Transverse colon (tissue), 4 donors: ENCODE measurements at regions not wholly inside any gene's neighbourhood (a gene's known extent, or its start where the extent isn't known, plus 50 kb on each side); places are given as distances from the start of the nearest gene placed in this dataset.

Source experiments
- DNase-seq: peaks from one replicate; pipeline ENCODE4 v3.0.0-alpha.2; 2019
- H3K27ac ChIP-seq, 4 donors: fragments of 200-600 bp; sonication (generic); 2 replicates each; pipeline ENCODE4 v1.5.1; 2016 to 2018; ENCODE audit warnings: inconsistent platforms in 4 of 4
- H3K27me3 ChIP-seq: fragments of 200-600 bp; sonication (generic); 2 replicates; pipeline ENCODE4 v1.5.1; 2017; ENCODE audit warnings: inconsistent platforms
- H3K36me3 ChIP-seq, 4 donors: fragments of 200-600 bp; sonication (generic); 2 replicates each; pipeline ENCODE4 v1.5.1; 2017 to 2019; ENCODE audit warnings: inconsistent platforms in 4 of 4
- H3K4me1 ChIP-seq, 4 donors: fragments of 200-600 bp; sonication (generic); 2 replicates each; pipeline ENCODE4 v1.5.1; 2017 to 2020; ENCODE audit warnings: inconsistent platforms in 4 of 4
- H3K4me3 ChIP-seq, 4 donors: fragments of 200-600 bp; sonication (generic); 1 replicate in 1 of 4; 2 replicates in 3 of 4; pipeline versions ENCODE4 v1.5.1 to v1.6.1; 2017 to 2019; ENCODE audit warnings: inconsistent platforms in 4 of 4
- H3K9me3 ChIP-seq, 2 donors: fragments of 200-600 bp; sonication (generic); 2 replicates each; pipeline ENCODE4 v1.5.1; 2017 to 2019; ENCODE audit warnings: inconsistent platforms in 2 of 2
- CTCF ChIP-seq, 5 experiments: fragments of 200-600 bp in 3 of 5; fragments of 450-650 bp in 2 of 5; sonication (generic) in 3 of 5; IDR thresholded peaks; 1 replicate in 2 of 5; 2 replicates in 3 of 5; pipeline ENCODE4 v1.5.1; 2016 to 2017; ENCODE audit warnings: antibody characterized with exemption in 5 of 5, inconsistent platforms in 3 of 5, mild to moderate bottlenecking in 2 of 5, moderate library complexity in 1 of 5
- EP300 ChIP-seq: sonication (generic); formaldehyde crosslinking; IDR thresholded peaks from one replicate; pipeline ENCODE4 v1.6.1; 2017; ENCODE audit warnings: antibody characterized with exemption, low read depth
- POLR2A ChIP-seq: fragments of 450-650 bp; IDR thresholded peaks from one replicate; pipeline ENCODE4 v1.6.1; 2016; ENCODE audit warnings: antibody characterized with exemption, mild to moderate bottlenecking, moderate library complexity
- POLR2AphosphoS5 ChIP-seq, 3 donors: sonication (generic); formaldehyde crosslinking; IDR thresholded peaks; one replicate each; pipeline ENCODE4 v1.6.1; 2016; ENCODE audit warnings: antibody characterized with exemption in 3 of 3
- WGBS, 2 donors: methylation state at CpG; one replicate each; pipeline ENCODE4 v1.1.5; 2018; ENCODE audit warnings: low coverage in 1 of 2; 5-methylcytosine and 5-hydroxymethylcytosine counted together
- in situ Hi-C, 4 donors: fragments of 200-750 bp; cut with MboI; loops; one replicate each; pipeline versions ENCODE4 v1.15.0 to v1.15.1; 2017; ENCODE audit warnings: low sequenced_read_pairs in 3 of 4, low pct_ligation_motif_present in 1 of 4, low pct_unique_long_range_greater_than_20kb in 1 of 4
- intact Hi-C: fragments of 100-400 bp; cut with DNase I; formaldehyde crosslinking; loops from one replicate; pipeline ENCODE4 v1.15.1; 2023; ENCODE audit warnings: low total_unique reads

GRCh38 chr21:43303275-43304178 is 123.4 kb downstream of the SIK1 start:
- no peak for DNase-seq
- Histone ChIP-seq H3K27ac (no peak overlapping the region), H3K4me1 (no peaks in the 10 kb centered on the region), H3K9me3 (no peaks in the 10 kb centered on the region), H3K4me3 (no peak overlapping the region), H3K27me3 (no peaks in the 10 kb centered on the region), H3K36me3 (no peaks in the 10 kb centered on the region)
- TF ChIP-seq POLR2AphosphoS5 (IDR thresholded peaks at IDR 0.05) (no peak), POLR2A (no peak), EP300 (no peak), CTCF (IDR thresholded peaks at IDR 0.05) (no peak)
- in situ Hi-C loops (no loop called here), intact Hi-C loops (no loop called here)
- 61 to 82% methylated on average over 6 to 20 of the region's 29 CpGs for WGBS, 2 donors

DNA sequence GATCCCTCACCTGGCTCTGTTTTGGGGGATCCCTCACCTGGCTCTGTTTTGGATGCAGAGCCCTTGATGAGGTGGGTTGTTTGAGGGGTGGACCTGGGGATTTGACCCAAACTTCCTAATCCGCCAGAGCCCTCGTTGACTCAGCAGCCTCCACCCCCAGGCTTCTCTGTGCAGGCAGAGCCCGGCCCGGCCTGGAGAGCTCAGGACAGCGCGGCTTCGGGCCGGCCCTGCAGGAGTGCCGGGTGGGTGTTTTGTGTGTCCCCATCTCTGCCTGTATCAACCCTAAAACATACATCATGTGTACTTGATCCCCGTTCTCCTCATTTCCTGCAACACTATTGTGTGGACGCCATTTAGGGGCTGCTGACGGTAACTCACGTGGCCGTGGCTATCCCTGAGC is 124.2 kb downstream of the SIK1 start:
- intact Hi-C loops: no loop called here
- TF ChIP-seq CTCF (IDR thresholded peaks at IDR 0.05) (no peak), EP300 (no peak), POLR2A (no peak), POLR2AphosphoS5 (IDR thresholded peaks at IDR 0.05) (no peak)
- Histone ChIP-seq H3K9me3 (no peaks in the 10 kb centered on the region), H3K27me3 (no peaks in the 10 kb centered on the region), H3K36me3 (no peaks in the 10 kb centered on the region), H3K27ac (no peak overlapping the region), H3K4me3 (no peak overlapping the region), H3K4me1 (no peaks in the 10 kb centered on the region)
- WGBS, 2 donors: 83 to 90% methylated on average over 4 to 14 of the region's 14 CpGs
- in situ Hi-C loops: no loop called here
- no peak for DNase-seq

DNA sequence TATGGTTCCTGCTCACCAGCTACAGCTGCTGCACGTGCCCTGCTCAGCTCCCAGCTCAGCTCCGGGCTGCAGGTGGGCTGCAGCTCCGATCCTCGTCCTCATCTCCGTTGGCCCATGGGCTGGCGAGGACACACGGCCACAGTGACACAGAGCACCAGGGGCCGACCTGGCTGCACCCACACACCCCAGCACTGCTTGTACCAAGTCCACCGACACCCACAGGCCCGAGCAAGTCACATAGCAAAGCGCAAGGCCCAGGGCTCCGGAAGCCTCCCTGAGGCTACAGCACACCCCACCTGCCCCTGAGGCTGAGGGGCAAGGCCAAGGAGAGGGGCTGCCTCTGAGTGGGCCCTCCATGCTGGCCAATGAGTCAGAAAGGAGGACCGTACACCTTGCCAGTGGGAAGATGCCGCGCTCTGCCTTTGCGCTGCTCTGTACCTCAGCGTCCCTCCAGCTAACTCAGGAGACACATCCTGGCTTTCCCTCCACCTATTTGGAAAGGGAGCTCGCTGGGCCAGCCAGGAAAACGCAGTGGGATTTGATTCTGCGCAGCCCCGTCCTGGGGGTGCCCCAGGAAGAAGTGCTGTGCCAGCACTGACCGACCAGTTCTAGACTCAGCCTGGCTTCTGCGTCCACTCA is 124.8 kb downstream of the SIK1 start:
- intact Hi-C loops: no loop called here
- no peak for DNase-seq
- no peaks in the 10 kb centered on the region for H3K36me3 ChIP-seq
- in situ Hi-C loops: no loop called here
- no peak overlapping the region for H3K27ac ChIP-seq
- TF ChIP-seq CTCF (IDR thresholded peaks at IDR 0.05): no peak
- no peak for TF ChIP-seq POLR2A
- 94% methylated on average over 21 of the region's 23 CpGs; no CpG with 5 or more reads in 1 of the 2 donors for WGBS, 2 donors
- H3K4me1 ChIP-seq: no peaks in the 10 kb centered on the region
- no peaks in the 10 kb centered on the region for H3K27me3 ChIP-seq
- H3K9me3 ChIP-seq: no peaks in the 10 kb centered on the region
- no peak overlapping the region for H3K4me3 ChIP-seq

- in situ Hi-C loops (no loop called here), intact Hi-C loops (no loop called here)
- Histone ChIP-seq H3K27me3 (no peaks in the 10 kb centered on the region), H3K4me3 (no peak overlapping the region), H3K27ac (no peak overlapping the region), H3K4me1 (no peaks in the 10 kb centered on the region), H3K36me3 (no peaks in the 10 kb centered on the region), H3K9me3 (no peaks in the 10 kb centered on the region)
- DNase-seq: no peak
- TF ChIP-seq POLR2AphosphoS5 (IDR thresholded peaks at IDR 0.05) (no peak), CTCF (IDR thresholded peaks at IDR 0.05) (no peak), POLR2A (no peak), EP300 (no peak)
- WGBS, 2 donors: 93% methylated on average over 18 of the region's 19 CpGs; no CpG with 5 or more reads in 1 of the 2 donors
Measured at GRCh38 chr21:43301409-43302061, 125.4 kb downstream of the SIK1 start.
